Prostate gland (tissue), 2 donors: ENCODE measurements at regions not wholly inside any gene's neighbourhood (a gene's known extent, or its start where the extent isn't known, plus 50 kb on each side); places are given as distances from the start of the nearest gene placed in this dataset.

Experiments used
- DNase-seq: peaks from one replicate; pipeline ENCODE4 v3.0.0-alpha.2; 2019; ENCODE audit warnings: low spot score
- H3K27ac ChIP-seq, 2 donors: fragments of 200-600 bp; sonication (generic); 2 replicates each; pipeline ENCODE4 v1.5.1; 2017 to 2019
- H3K27me3 ChIP-seq: fragments of 200-600 bp; sonication (generic); replicated peaks from 2 replicates; pipeline ENCODE4 v1.5.1; 2019; ENCODE audit not compliant: insufficient read depth
- H3K36me3 ChIP-seq, 2 donors: fragments of 200-600 bp; sonication (generic); 1 replicate in 1 of 2; 2 replicates in 1 of 2; pipeline versions ENCODE4 v1.5.1 to v1.8.1; 2017 to 2019
- H3K4me1 ChIP-seq: fragments of 200-600 bp; sonication (generic); replicated peaks from 2 replicates; pipeline ENCODE4 v1.5.1; 2019
- H3K4me3 ChIP-seq, 2 donors: fragments of 200-600 bp; sonication (generic); 2 replicates each; pipeline ENCODE4 v1.5.1; 2017 to 2019
- H3K9me3 ChIP-seq: fragments of 200-600 bp; sonication (generic); 2 replicates; pipeline ENCODE4 v1.5.1; 2017
- CTCF ChIP-seq, 4 experiments: fragments of 200-600 bp in 2 of 4; fragments of 450-650 bp in 2 of 4; sonication (generic) in 2 of 4; IDR thresholded peaks; 1 replicate in 3 of 4; 2 replicates in 1 of 4; pipeline ENCODE4 v1.5.1; 2016 to 2019; ENCODE audit warnings: antibody characterized with exemption in 4 of 4, mild to moderate bottlenecking in 2 of 4, moderate library complexity in 2 of 4
- POLR2A ChIP-seq: fragments of 450-650 bp; IDR thresholded peaks from one replicate; pipeline ENCODE4 v1.6.1; 2016; ENCODE audit warnings: antibody characterized with exemption, mild to moderate bottlenecking
- POLR2AphosphoS5 ChIP-seq: sonication (generic); formaldehyde crosslinking; IDR thresholded peaks from one replicate; pipeline ENCODE4 v1.6.1; 2017; ENCODE audit warnings: antibody characterized with exemption
- WGBS: methylation state at CpG from one replicate; pipeline ENCODE4 v1.1.5; 2018; 5-methylcytosine and 5-hydroxymethylcytosine counted together
- intact Hi-C: fragments of 100-400 bp; cut with DNase I; formaldehyde crosslinking; loops from one replicate; pipeline ENCODE4 v1.14.2; 2022

DNA sequence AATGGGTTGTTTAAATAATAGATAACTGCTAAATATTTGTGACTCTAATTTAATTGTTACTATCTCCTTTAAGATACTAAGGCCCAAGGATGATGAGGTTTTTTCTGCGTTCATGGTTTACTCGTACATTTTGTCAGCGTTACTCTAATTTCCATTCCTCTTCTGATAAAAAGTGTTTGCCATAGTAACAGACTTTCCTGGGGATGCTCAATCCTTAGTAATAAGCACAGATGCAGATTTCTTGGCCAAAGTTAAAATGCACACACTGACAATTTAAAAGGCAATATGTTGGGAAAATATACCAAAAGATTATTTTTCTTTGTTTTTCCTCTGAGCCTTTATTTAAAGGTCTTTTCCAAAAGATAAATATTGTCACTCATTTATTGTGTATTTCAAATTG, 149.6 kb downstream of the IRS2 start:
- Histone ChIP-seq H3K27ac (no peak overlapping the region), H3K4me1 (no peaks in the 10 kb centered on the region), H3K36me3 (no peaks in the 10 kb centered on the region), H3K4me3 (no peak overlapping the region), H3K27me3 (no peaks in the 10 kb centered on the region), H3K9me3 (no peaks in the 10 kb centered on the region)
- WGBS = 85% methylated on average over 3 of the region's 3 CpGs
- no peak for DNase-seq
- intact Hi-C loops = no loop called here
- no peak for TF ChIP-seq CTCF (IDR thresholded peaks at IDR 0.05)
- no peak for TF ChIP-seq POLR2AphosphoS5
- TF ChIP-seq POLR2A = no peak

DNA sequence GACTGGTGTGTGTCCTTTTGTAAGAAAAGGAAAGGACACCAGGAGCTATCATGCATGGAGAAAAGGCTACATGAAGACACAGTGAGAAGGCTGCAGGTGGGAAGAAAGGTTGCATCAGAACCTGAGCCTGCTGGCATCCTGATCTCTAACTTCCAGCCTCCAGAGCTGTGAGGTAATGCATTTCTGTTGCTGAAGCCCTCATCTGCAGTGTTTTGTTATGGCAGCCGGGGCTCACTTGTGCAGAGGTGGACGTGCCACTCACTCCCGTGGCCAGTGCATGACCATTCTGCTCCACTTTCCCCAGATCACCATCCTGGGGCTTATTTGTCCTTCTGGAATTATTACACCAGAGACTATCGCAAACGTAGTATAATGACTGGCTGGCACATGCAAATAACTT, 155.3 kb downstream of the IRS2 start:
- DNase-seq = no peak
- Histone ChIP-seq H3K36me3 (no peaks in the 10 kb centered on the region), H3K9me3 (no peaks in the 10 kb centered on the region), H3K27ac (no peak overlapping the region), H3K4me1 (no peaks in the 10 kb centered on the region), H3K27me3 (no peaks in the 10 kb centered on the region), H3K4me3 (no peak overlapping the region)
- WGBS = 96% methylated on average over 5 of the region's 5 CpGs
- TF ChIP-seq POLR2A (no peak), CTCF (IDR thresholded peaks at IDR 0.05) (no peak), POLR2AphosphoS5 (no peak)
- intact Hi-C loops = no loop called here

- no peak overlapping the region for H3K4me3 ChIP-seq
- DNase-seq = no peak
- 42% methylated on average over 6 of the region's 6 CpGs for WGBS
- H3K4me1 ChIP-seq = no peaks in the 10 kb centered on the region
- H3K9me3 ChIP-seq = no peaks in the 10 kb centered on the region
- intact Hi-C loops = no loop called here
- no peaks in the 10 kb centered on the region for H3K27me3 ChIP-seq
- H3K27ac ChIP-seq = no peak overlapping the region
- TF ChIP-seq POLR2AphosphoS5 (no peak), CTCF (IDR thresholded peaks at IDR 0.05) (no peak), POLR2A (no peak)
- H3K36me3 ChIP-seq = no peaks in the 10 kb centered on the region
Measured at GRCh38 chr13:109630271-109630670, 156.1 kb downstream of the IRS2 start.

DNA sequence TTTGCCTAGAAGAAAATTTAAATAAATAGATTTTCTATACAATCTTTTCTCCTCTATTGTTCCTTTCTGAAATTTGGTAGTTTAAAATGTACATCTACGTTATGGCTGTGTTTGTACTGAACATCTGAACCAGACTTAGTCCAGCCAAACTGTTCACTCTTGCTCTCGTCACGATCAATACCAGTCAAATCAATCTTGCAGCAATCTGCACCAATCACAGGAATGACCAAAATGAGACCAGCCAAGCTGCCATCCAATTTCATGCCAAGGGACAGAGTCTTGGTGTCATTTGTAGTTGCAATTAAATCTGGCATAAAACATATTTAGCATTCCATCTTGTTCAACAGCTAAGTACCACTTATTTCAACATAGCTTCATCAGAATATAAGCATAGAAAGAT, 156.6 kb downstream of the IRS2 start:
- H3K27ac ChIP-seq = no peak overlapping the region
- no peak for DNase-seq
- no peaks in the 10 kb centered on the region for H3K27me3 ChIP-seq
- no peaks in the 10 kb centered on the region for H3K9me3 ChIP-seq
- H3K36me3 ChIP-seq = no peaks in the 10 kb centered on the region
- WGBS = 90% methylated on average over 3 of the region's 3 CpGs
- intact Hi-C loops = no loop called here
- no peak for TF ChIP-seq CTCF (IDR thresholded peaks at IDR 0.05)
- no peak for TF ChIP-seq POLR2A
- TF ChIP-seq POLR2AphosphoS5 = no peak
- no peaks in the 10 kb centered on the region for H3K4me1 ChIP-seq
- H3K4me3 ChIP-seq = no peak overlapping the region

GRCh38 chr13:109628251-109628699, 158.1 kb downstream of the IRS2 start:
- Histone ChIP-seq H3K27me3 (no peaks in the 10 kb centered on the region), H3K4me1 (no peaks in the 10 kb centered on the region), H3K27ac (no peak overlapping the region), H3K36me3 (no peaks in the 10 kb centered on the region), H3K9me3 (no peaks in the 10 kb centered on the region), H3K4me3 (no peak overlapping the region)
- 41% methylated on average over 2 of the region's 2 CpGs for WGBS
- TF ChIP-seq POLR2A = no peak
- TF ChIP-seq POLR2AphosphoS5 = no peak
- no peak for TF ChIP-seq CTCF (IDR thresholded peaks at IDR 0.05)
- intact Hi-C loops = no loop called here
- no peak for DNase-seq
